ENCODE measurements at regions not wholly inside any gene's neighbourhood (a gene's known extent, or its start where the extent isn't known, plus 50 kb on each side); places are given as distances from the start of the nearest gene placed in this dataset.

DNA sequence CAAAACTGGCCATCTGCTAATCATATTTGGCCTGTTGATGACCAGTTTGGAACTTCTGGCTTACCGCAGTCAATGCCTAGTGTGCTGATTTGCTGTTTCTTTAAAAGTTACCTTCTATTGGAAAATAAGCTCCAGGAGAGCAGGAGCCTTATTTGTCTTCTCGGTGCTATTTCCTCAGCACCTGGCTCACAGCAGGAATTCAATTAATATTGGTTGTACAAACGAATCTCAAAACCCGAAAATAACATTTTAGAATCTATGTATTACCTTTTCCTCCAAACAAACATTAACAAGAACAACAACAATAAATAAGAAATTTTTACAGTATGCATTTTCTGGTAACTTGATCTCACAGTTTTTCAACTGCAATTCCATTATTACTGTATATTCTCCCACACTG lies 1080.7 kb upstream of the MAP3K7 start:
- TF ChIP-seq, protein P1, sequence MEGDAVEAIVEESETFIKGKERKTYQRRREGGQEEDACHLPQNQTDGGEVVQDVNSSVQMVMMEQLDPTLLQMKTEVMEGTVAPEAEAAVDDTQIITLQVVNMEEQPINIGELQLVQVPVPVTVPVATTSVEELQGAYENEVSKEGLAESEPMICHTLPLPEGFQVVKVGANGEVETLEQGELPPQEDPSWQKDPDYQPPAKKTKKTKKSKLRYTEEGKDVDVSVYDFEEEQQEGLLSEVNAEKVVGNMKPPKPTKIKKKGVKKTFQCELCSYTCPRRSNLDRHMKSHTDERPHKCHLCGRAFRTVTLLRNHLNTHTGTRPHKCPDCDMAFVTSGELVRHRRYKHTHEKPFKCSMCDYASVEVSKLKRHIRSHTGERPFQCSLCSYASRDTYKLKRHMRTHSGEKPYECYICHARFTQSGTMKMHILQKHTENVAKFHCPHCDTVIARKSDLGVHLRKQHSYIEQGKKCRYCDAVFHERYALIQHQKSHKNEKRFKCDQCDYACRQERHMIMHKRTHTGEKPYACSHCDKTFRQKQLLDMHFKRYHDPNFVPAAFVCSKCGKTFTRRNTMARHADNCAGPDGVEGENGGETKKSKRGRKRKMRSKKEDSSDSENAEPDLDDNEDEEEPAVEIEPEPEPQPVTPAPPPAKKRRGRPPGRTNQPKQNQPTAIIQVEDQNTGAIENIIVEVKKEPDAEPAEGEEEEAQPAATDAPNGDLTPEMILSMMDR (IDR thresholded peaks at IDR 0.05; ENCODE audit: low read depth, low read length): no peak
- no peak for TF ChIP-seq EZH2phosphoT487 (IDR thresholded peaks at IDR 0.05; ENCODE audit: low read depth)

Data from OCI-LY3 (cell line).